Nephron progenitor cell (in vitro differentiated cells): ENCODE measurements at regions not wholly inside any gene's neighbourhood (a gene's known extent, or its start where the extent isn't known, plus 50 kb on each side); places are given as distances from the start of the nearest gene placed in this dataset.

ENCODE experiments used
- DNase-seq: peaks from one replicate; pipeline ENCODE4 v3.0.0; 2021
- H3K27ac Mint-ChIP-seq: 2 replicates; pipeline ENCODE4 v1.8.0; 2021; ENCODE audit warnings: mild to moderate bottlenecking, moderate library complexity, mixed read lengths
- H3K27me3 Mint-ChIP-seq: 2 replicates; pipeline ENCODE4 v1.8.0; 2021; ENCODE audit warnings: mild to moderate bottlenecking, low read depth, mixed read lengths; ENCODE audit not compliant: poor library complexity
- H3K36me3 Mint-ChIP-seq: 2 replicates; pipeline ENCODE4 v1.8.0; 2021; ENCODE audit warnings: low read depth, mixed read lengths
- H3K4me1 Mint-ChIP-seq: 2 replicates; pipeline ENCODE4 v1.8.0; 2021; ENCODE audit warnings: mixed read lengths
- H3K4me3 Mint-ChIP-seq: 2 replicates; pipeline ENCODE4 v1.8.0; 2021; ENCODE audit warnings: mild to moderate bottlenecking, moderate library complexity, mixed read lengths
- H3K9me3 Mint-ChIP-seq: 2 replicates; pipeline ENCODE4 v1.8.0; 2021; ENCODE audit warnings: mild to moderate bottlenecking, moderate library complexity, mixed read lengths
- TF ChIP-seq, protein P1 (sequence below): fragments of 200-600 bp; sonication (generic); IDR thresholded peaks from 2 replicates; pipeline ENCODE4 v1.5.0; 2021; ENCODE audit warnings: antibody characterized with exemption

DNA sequence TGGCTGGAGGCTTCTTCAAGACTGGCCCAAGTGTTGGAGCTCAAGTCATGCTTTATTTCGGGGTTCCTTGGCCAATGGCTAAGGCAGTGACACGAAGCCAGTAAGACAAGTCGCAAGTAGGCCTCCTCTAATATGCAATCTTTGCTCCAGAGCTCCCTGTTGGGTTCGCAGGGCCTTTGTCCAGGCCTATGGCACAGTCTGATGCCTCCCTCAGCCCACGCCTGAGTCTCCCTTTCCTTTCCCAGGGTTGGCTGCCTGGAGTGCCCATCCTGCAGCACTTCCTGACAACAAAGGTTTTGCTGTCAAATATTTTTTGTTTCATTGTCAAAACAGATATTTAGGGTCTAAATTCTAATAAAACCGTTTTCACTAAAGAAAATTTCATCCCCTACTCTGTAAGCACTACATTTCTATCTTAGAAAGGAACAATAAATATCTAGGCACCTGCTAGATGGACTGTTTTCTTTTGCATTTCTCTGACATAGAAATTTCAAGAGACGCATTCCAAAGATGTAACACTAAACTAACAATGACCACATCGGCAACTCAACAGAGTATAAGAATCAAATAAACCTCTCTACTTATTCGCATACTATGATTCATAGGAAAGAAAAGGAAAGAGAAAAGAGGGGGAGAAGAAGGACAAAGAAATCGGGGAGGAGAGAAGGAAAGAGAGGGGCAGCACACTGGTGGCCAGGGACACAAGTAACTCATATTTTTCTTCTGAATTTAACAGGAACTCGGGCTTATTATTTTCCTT, 393.1 kb upstream of the ATP11B start:
- H3K27me3 Mint-ChIP-seq: peaks cover 8% of the 10 kb centered on the region
- no peak overlapping the region for H3K27ac Mint-ChIP-seq
- H3K4me3 Mint-ChIP-seq: no peak overlapping the region
- H3K9me3 Mint-ChIP-seq: no peaks in the 10 kb centered on the region
- H3K4me1 Mint-ChIP-seq: peaks cover 5% of the 10 kb centered on the region
- no peaks in the 10 kb centered on the region for H3K36me3 Mint-ChIP-seq
- DNase-seq: no peak
- TF ChIP-seq, protein P1, sequence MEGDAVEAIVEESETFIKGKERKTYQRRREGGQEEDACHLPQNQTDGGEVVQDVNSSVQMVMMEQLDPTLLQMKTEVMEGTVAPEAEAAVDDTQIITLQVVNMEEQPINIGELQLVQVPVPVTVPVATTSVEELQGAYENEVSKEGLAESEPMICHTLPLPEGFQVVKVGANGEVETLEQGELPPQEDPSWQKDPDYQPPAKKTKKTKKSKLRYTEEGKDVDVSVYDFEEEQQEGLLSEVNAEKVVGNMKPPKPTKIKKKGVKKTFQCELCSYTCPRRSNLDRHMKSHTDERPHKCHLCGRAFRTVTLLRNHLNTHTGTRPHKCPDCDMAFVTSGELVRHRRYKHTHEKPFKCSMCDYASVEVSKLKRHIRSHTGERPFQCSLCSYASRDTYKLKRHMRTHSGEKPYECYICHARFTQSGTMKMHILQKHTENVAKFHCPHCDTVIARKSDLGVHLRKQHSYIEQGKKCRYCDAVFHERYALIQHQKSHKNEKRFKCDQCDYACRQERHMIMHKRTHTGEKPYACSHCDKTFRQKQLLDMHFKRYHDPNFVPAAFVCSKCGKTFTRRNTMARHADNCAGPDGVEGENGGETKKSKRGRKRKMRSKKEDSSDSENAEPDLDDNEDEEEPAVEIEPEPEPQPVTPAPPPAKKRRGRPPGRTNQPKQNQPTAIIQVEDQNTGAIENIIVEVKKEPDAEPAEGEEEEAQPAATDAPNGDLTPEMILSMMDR: no peak

DNA sequence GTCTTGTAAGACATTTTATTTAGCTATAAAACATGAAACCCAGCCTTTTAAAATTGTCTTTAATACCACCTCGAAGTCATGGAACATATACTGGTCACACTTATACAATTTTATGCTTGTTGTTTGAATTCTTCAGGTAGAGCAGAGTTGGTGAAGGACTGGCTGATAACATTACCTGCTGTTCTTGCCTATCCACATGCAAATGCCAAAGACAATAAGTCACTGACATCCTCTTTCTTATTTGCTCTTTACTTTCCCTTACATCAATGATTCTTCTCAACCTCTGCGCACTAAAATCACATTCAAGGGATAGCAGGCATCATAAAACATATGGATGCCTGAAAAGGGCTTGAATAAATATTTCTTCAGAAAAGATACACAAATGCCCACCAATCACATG, 392.5 kb upstream of the ATP11B start:
- Mint-ChIP-seq H3K4me3 (no peak overlapping the region), H3K36me3 (no peaks in the 10 kb centered on the region), H3K27ac (no peak overlapping the region), H3K9me3 (no peaks in the 10 kb centered on the region), H3K27me3 (peaks cover 8% of the 10 kb centered on the region), H3K4me1 (peaks cover 12% of the 10 kb centered on the region)
- TF ChIP-seq, protein P1: no peak
- no peak for DNase-seq

DNA sequence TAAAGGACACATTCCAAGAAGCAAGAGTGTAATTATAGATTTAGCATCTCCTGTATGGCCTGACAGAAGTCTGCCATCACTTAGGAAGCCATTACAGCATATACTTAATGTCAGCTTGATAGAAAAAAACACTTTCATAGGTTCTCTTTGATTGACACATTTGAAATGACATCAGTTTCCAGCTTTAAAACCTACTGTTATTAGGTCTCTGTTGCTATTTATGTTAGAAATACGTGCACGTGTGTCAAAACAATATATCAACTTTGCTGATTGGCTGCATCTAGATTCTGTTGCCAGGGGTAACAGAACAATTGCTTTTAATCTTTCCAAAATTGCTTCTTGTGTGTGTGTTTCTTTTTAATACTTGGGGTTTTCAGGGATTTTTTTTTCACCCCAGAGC, 389.3 kb upstream of the ATP11B start:
- Mint-ChIP-seq H3K4me3 (no peak overlapping the region), H3K4me1 (peaks cover 29% of the 10 kb centered on the region), H3K27me3 (peaks cover 5% of the 10 kb centered on the region), H3K9me3 (peaks cover 3% of the 10 kb centered on the region), H3K27ac (no peak overlapping the region), H3K36me3 (peaks cover 4% of the 10 kb centered on the region)
- DNase-seq: no peak
- TF ChIP-seq, protein P1: no peak

DNA sequence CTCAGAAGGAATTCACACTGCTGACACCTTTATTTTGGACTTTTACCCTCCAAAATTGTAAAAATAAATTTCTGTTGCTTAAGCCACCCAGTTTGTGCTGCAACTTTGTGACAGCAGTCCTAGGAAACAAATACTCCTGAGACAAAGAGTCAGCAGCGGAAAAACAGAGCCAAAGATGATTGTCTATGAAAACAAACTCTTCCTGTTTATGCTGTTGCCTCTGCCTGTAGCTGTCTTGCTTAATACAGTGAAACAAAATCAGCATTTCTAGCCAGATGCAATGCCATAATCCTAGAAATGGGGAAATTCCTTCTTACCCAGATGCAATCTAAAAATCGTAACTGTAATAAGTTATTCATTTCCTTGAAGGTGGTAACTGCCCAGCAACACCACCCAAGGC, 387.5 kb upstream of the ATP11B start:
- no peaks in the 10 kb centered on the region for H3K27me3 Mint-ChIP-seq
- no peak overlapping the region for H3K4me3 Mint-ChIP-seq
- peaks cover 11% of the 10 kb centered on the region for H3K9me3 Mint-ChIP-seq
- DNase-seq: no peak
- TF ChIP-seq, protein P1: no peak
- H3K4me1 Mint-ChIP-seq: peaks cover 29% of the 10 kb centered on the region
- H3K27ac Mint-ChIP-seq: no peak overlapping the region
- peaks cover 10% of the 10 kb centered on the region for H3K36me3 Mint-ChIP-seq

DNA sequence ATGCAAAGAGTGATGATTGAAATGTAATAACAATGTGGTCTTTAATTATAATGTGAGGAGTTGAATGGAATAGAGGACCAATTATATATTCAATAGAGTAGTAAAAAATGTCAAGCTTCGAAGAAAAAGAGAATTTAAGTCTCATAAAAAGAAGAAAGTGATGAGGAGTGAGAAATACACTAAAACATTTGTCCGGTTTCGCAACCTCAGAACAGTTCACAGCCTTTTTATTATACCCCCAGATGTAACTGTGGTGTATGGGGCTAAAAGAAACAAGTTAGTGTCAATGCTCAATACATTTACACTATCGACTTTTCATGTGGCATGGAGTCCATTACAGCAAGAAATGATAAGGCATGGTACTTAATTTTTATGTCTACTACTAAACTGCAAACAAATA, 386.5 kb upstream of the ATP11B start:
- Mint-ChIP-seq H3K36me3 (peaks cover 10% of the 10 kb centered on the region), H3K27me3 (no peaks in the 10 kb centered on the region), H3K4me1 (peaks cover 29% of the 10 kb centered on the region), H3K9me3 (peaks cover 11% of the 10 kb centered on the region), H3K27ac (no peak overlapping the region), H3K4me3 (no peak overlapping the region)
- no peak for DNase-seq
- TF ChIP-seq, protein P1: no peak

DNA sequence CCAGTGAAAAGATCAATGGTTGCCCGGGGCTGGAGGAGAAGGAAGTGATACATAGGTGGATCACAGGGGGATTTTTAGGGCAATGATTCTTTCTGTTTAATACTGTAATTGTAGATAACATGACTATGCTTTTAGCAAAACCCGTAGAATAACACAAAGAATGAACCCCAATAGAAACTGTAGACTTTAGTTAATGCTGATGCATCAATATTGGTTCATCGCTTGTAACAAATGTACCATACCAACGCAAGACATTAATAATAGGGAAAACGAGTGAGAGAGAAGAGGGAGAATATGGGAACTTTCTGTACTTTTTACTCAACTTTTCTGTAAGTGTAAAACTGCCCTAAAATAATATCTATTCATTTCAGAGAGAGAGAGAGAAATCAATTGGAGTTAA, 383.3 kb upstream of the ATP11B start:
- Mint-ChIP-seq H3K27me3 (no peaks in the 10 kb centered on the region), H3K9me3 (peaks cover 11% of the 10 kb centered on the region), H3K36me3 (peaks cover 10% of the 10 kb centered on the region), H3K27ac (no peak overlapping the region), H3K4me3 (no peak overlapping the region), H3K4me1 (peaks cover 50% of the 10 kb centered on the region)
- TF ChIP-seq, protein P1: no peak
- DNase-seq: no peak
